ENCODE measurements at regions not wholly inside any gene's neighbourhood (a gene's known extent, or its start where the extent isn't known, plus 50 kb on each side); places are given as distances from the start of the nearest gene placed in this dataset.

DNA sequence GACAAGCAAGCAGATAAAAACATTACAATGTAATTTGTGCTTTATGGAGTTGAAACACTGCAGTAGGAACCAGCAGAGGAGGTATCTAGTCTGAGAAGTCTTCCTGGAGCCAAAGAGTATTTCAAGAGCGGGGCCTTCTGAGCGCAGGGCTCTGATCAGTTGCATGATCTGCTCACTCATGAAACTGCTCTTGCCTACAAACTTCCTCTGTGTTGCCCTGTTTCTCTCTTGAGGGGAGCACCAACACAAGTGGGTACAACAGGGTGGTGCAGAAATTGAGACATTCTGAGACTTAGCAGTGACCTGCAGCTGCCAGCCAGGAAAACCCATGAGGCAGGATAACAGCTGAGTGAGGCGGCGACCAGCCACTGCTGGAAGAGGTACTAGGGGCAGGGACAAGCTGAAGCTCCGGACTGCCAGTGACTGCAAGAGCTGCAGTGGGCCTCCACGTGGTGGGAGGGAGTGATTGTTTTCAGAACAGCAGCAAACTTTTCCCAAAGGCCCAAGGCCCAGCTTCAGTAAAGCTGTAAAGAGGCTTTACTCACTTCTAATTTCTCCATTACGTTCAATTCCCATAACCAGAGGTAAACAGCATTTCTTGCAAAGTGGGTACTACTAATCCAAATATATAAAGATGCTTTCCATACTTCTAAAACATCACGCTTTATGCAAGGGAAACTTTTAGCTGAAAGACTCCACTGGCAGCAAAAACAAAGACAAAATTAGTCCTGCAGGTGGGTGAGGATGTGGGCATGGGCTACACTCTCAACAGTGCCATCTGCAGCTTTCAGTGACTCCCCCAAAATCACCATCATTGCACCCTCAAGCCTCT lies 69.0 kb upstream of the LPP start:
- no peak overlapping the region for H2AK5ac ChIP-seq (ENCODE audit: insufficient read length, low read length)
- no CpG with 5 or more reads among the region's 8 CpGs for WGBS (ENCODE audit: extremely low coverage, insufficient read length, low lambda C conversion rate)
- H3K23me2 ChIP-seq (ENCODE audit: insufficient read length, low read depth, low read length, poor library complexity, severe bottlenecking) = no peaks in the 10 kb centered on the region
- no peaks in the 10 kb centered on the region for H3K9me3 ChIP-seq (ENCODE audit: control insufficient read depth, low read depth, low read length)
- no peak overlapping the region for H3T11ph ChIP-seq (ENCODE audit: low read length)
- no peaks in the 10 kb centered on the region for H4K20me1 ChIP-seq (ENCODE audit: control insufficient read depth, insufficient read depth, insufficient read length)
- no peaks in the 10 kb centered on the region for H3K79me1 ChIP-seq (ENCODE audit: insufficient read depth, low read depth, low read length, poor library complexity, severe bottlenecking)
- no peak overlapping the region for H4K91ac ChIP-seq (ENCODE audit: insufficient read length, low read depth, low read length)
- no peak overlapping the region for H3K27ac Mint-ChIP-seq
- H2BK5ac ChIP-seq (ENCODE audit: insufficient read length, low read length) = no peak overlapping the region
- H3K27me3 Mint-ChIP-seq (ENCODE audit: low read depth) = peaks cover 3% of the 10 kb centered on the region
- H3K27ac ChIP-seq (ENCODE audit: insufficient read length, low read depth, low read length) = no peak overlapping the region
- no peak overlapping the region for H3K4me3 Mint-ChIP-seq
- no peak overlapping the region for H3K56ac ChIP-seq (ENCODE audit: insufficient read length, low read depth, low read length)
- no peak overlapping the region for H3K9ac ChIP-seq (ENCODE audit: extremely low read depth, insufficient read length, low read length)
- TF ChIP-seq, protein P1, sequence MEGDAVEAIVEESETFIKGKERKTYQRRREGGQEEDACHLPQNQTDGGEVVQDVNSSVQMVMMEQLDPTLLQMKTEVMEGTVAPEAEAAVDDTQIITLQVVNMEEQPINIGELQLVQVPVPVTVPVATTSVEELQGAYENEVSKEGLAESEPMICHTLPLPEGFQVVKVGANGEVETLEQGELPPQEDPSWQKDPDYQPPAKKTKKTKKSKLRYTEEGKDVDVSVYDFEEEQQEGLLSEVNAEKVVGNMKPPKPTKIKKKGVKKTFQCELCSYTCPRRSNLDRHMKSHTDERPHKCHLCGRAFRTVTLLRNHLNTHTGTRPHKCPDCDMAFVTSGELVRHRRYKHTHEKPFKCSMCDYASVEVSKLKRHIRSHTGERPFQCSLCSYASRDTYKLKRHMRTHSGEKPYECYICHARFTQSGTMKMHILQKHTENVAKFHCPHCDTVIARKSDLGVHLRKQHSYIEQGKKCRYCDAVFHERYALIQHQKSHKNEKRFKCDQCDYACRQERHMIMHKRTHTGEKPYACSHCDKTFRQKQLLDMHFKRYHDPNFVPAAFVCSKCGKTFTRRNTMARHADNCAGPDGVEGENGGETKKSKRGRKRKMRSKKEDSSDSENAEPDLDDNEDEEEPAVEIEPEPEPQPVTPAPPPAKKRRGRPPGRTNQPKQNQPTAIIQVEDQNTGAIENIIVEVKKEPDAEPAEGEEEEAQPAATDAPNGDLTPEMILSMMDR (conservative IDR thresholded peaks at IDR 0.05) = peak; percentile 18; the same call in 1 of the 3 replicates
- no peak overlapping the region for H4K8ac ChIP-seq (replicated peaks; ENCODE audit: insufficient read length, low read depth, low read length)
- no peak overlapping the region for H2BK20ac ChIP-seq (ENCODE audit: low read depth, low read length, poor library complexity, severe bottlenecking)
- H3K79me2 ChIP-seq (ENCODE audit: insufficient read depth, low read length) = no peaks in the 10 kb centered on the region
- peak; percentile 48 for DNase-seq
- no peak overlapping the region for H2BK120ac ChIP-seq (ENCODE audit: low read depth, low read length, poor library complexity, severe bottlenecking)
- H3K18ac ChIP-seq (ENCODE audit: insufficient read length, low read depth, low read length) = no peak overlapping the region
- H3K4me2 ChIP-seq (ENCODE audit: insufficient read depth, insufficient read length, low read length) = no peak overlapping the region
- no peaks in the 10 kb centered on the region for H3K4me1 ChIP-seq (ENCODE audit: insufficient read depth, low read length)
- H3K27me3 ChIP-seq (ENCODE audit: insufficient read depth, low read length) = no peaks in the 10 kb centered on the region
- no peak overlapping the region for H3K14ac ChIP-seq (ENCODE audit: insufficient read depth, low read length)
- H2BK12ac ChIP-seq (ENCODE audit: insufficient read length, low read depth, low read length) = no peak overlapping the region
- no peak overlapping the region for H3K23ac ChIP-seq (ENCODE audit: insufficient read length, low read depth, low read length)
- H2AFZ ChIP-seq (ENCODE audit: low read length) = no peak overlapping the region
- H3K4me1 Mint-ChIP-seq = peaks cover 7 to 10% of the 10 kb centered on the region in 2 experiments; a peak in 3 of 4 replicates
- no peak overlapping the region for H2BK15ac ChIP-seq (ENCODE audit: low read depth, low read length)
- H3K36me3 Mint-ChIP-seq (ENCODE audit: insufficient read depth in 1 of 3, low read depth in 3 of 3) = peaks cover 0 to 4% (median 4%) of the 10 kb centered on the region in 3 experiments; a peak in 3 of 7 replicates
- no peak overlapping the region for H4K5ac ChIP-seq (ENCODE audit: insufficient read length, low read depth, low read length)
- peaks cover 4 to 7% of the 10 kb centered on the region in 2 experiments for H3K9me3 Mint-ChIP-seq
- no peak overlapping the region for H3K4ac ChIP-seq (ENCODE audit: low read depth, low read length)

Data from H9 (cell line).